D721Med (cell line): ENCODE measurements at regions not wholly inside any gene's neighbourhood (a gene's known extent, or its start where the extent isn't known, plus 50 kb on each side); places are given as distances from the start of the nearest gene placed in this dataset.

Experiments used
- DNase-seq: peaks from one replicate; pipeline ENCODE4 v3.0.0; 2011; ENCODE audit warnings: low spot score; ENCODE audit not compliant: insufficient read length
- FAIRE-seq: peaks from 2 replicates; lab custom pipeline; 2011; peaks lifted over from hg19 to GRCh38; lab: Jason Lieb, UNC
- CTCF ChIP-seq: IDR thresholded peaks from 2 replicates; pipeline ENCODE4 v1.5.1; 2012; ENCODE audit warnings: mild to moderate bottlenecking, control low read depth; ENCODE audit not compliant: insufficient read depth; ENCODE audit errors: missing control alignments

DNA sequence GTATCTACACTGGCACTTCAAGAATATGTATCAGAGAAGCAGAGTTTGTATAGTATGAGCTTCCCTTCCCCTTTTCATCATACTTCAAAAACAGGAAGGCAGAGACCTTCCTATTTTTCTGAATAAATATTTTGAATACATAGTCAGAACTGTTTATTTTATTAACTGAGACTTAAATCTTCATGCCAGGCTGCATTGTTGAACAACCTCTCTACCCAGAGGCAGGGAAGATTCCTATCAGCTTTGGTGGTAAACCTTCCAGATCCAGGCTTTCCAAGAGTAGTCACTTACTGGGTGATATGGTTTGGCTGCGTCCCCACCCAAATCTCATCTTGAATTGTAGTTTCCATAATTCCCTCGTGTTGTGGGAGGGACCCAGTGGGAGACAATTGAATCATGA lies 217.4 kb upstream of the ATP11B start:
- FAIRE-seq, result no peak

GRCh38 chr3:182583545-182583944 lies 209.8 kb upstream of the ATP11B start:
- FAIRE-seq (no peak), DNase-seq (no peak)
- no peak for TF ChIP-seq CTCF

More for the DNA sequence above, 217.4 kb upstream of the ATP11B start:
- DNase-seq, result no peak
- no peak for TF ChIP-seq CTCF

- TF ChIP-seq CTCF, result no peak
- FAIRE-seq (no peak), DNase-seq (no peak)
These were observed 207.7 kb upstream of the ATP11B start for GRCh38 chr3:182585532-182586150.

GRCh38 chr3:182592747-182593146 lies 200.6 kb upstream of the ATP11B start:
- DNase-seq, result no peak
- FAIRE-seq, result no peak
- TF ChIP-seq CTCF, result no peak

DNA sequence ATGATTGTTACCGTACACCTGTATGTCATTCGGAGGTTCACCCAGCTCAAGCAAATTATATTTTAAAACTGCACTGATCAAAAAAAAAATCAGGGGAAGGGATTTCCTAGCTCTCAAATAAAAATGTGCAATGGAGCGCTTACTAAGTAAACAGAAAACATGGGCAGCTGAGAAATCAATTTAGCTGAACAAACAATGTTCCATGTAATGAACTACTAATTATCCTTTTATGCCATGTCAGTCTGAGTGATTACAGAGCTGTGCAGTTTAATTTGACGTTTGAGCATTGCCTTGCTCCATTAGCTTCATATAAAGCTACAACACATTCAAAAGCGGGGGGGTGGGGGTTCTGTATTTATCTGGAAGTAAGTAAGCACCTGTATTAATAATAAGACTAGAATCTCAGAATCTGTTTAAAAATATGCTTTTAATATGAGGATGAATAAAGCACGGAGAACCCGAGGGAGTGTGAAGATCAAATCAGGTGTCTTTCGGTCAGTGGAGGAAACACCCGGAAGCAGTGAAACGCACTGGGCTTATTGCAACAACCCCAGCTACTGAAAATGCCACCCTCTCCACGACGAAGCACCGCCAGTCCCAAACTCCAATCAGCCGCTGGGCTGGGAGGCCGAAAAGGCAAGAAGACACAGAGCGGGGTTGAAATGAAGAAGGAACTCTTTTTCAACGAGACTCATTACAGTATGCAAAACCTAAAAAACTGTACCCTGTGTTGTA lies 196.5 kb upstream of the ATP11B start:
- FAIRE-seq (no peak), DNase-seq (no peak)
- no peak for TF ChIP-seq CTCF

DNA sequence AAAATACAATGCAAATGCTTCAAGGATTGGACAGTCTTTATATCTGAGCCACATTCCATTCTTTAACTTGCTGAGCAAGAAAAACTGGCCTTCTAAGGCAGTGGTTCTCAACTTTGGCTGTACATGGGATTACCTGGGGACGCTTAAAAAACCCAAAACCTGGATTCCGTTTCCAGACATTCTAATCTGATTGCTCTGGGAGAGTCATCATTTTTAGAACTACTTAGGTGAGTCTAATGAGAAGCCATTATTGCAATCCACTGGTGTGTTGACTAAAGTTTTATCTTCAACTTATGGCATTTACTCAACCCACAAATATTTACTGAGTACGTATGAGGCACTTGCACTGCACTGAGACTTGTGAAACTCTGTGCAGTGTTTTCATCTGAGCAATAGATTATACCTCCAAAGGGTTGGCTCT lies 195.7 kb upstream of the ATP11B start:
- FAIRE-seq (no peak), DNase-seq (no peak)
- no peak for TF ChIP-seq CTCF

DNA sequence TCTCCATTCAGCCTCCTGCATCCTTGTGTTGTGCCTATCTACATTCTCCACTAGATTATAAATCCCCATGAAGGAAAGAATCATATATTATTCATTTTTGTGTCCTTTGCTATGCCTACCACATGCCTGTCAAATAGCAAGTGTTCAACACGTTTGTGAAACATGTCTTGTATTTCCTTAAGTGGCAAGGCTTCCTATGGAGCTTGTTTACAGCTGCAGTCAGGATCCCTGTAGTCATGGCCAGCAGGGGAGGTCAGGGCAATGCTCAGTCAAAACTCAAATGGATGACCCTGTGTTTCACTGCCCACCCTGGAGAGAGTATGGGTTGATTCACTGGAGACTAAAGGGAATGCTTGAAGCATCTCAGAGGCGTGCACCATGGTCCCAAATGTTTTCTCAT lies 191.7 kb upstream of the ATP11B start:
- FAIRE-seq (no peak), DNase-seq (no peak)

More for the DNA sequence above, 191.7 kb upstream of the ATP11B start:
- TF ChIP-seq CTCF, result no peak
